ENCODE measurements at regions not wholly inside any gene's neighbourhood (a gene's known extent, or its start where the extent isn't known, plus 50 kb on each side); places are given as distances from the start of the nearest gene placed in this dataset.

GRCh38 chr3:25855266-25855784, 65.4 kb downstream of the OXSM start:
- Histone ChIP-seq H3K27ac (ENCODE audit: low read length) (no peak overlapping the region), H3K36me3 (ENCODE audit: insufficient read depth, low read length) (no peaks in the 10 kb centered on the region), H3K79me2 (ENCODE audit: insufficient read depth, low read length) (no peaks in the 10 kb centered on the region), H3K9ac (ENCODE audit: low read depth, low read length) (no peak overlapping the region), H2AFZ (ENCODE audit: low read depth, low read length) (no peak overlapping the region), H3K4me2 (ENCODE audit: insufficient read depth, low read length) (no peak overlapping the region), H4K20me1 (ENCODE audit: insufficient read depth, low read length) (no peaks in the 10 kb centered on the region), H3K27me3 (ENCODE audit: insufficient read depth, low read length, poor library complexity) (no peaks in the 10 kb centered on the region), H3K4me1 (ENCODE audit: insufficient read depth, low read length) (no peaks in the 10 kb centered on the region), H3K4me3 (ENCODE audit: low read depth in 1 of 2, low read length in 2 of 2) (no peak overlapping the region), H3K9me3 (ENCODE audit: insufficient read depth, low read length, severe bottlenecking) (peaks cover 3% of the 10 kb centered on the region)
- TF ChIP-seq CTCF (IDR thresholded peaks at IDR 0.05; ENCODE audit: borderline replicate concordance, extremely low read depth, low read length, poor library complexity, severe bottlenecking) (no peak), EZH2 (IDR thresholded peaks at IDR 0.05; ENCODE audit: borderline replicate concordance, low read depth, low read length, severe bottlenecking) (no peak)
- DNase-seq = no peak
- ATAC-seq (ENCODE audit: insufficient read depth, low read depth) = no peak

- Histone ChIP-seq H3K4me2 (ENCODE audit: insufficient read depth, low read length) (no peak overlapping the region), H3K9me3 (ENCODE audit: insufficient read depth, low read length, severe bottlenecking) (peaks cover 3% of the 10 kb centered on the region), H3K79me2 (ENCODE audit: insufficient read depth, low read length) (no peaks in the 10 kb centered on the region), H3K27me3 (ENCODE audit: insufficient read depth, low read length, poor library complexity) (no peaks in the 10 kb centered on the region), H2AFZ (ENCODE audit: low read depth, low read length) (no peak overlapping the region), H3K27ac (ENCODE audit: low read length) (no peak overlapping the region), H3K4me1 (ENCODE audit: insufficient read depth, low read length) (no peaks in the 10 kb centered on the region), H3K9ac (ENCODE audit: low read depth, low read length) (no peak overlapping the region), H4K20me1 (ENCODE audit: insufficient read depth, low read length) (no peaks in the 10 kb centered on the region), H3K4me3 (ENCODE audit: low read depth in 1 of 2, low read length in 2 of 2) (no peak overlapping the region), H3K36me3 (ENCODE audit: insufficient read depth, low read length) (no peaks in the 10 kb centered on the region)
- DNase-seq = peak; percentile 9
- peak; percentile 88 for TF ChIP-seq CTCF (IDR thresholded peaks at IDR 0.05; ENCODE audit: borderline replicate concordance, extremely low read depth, low read length, poor library complexity, severe bottlenecking)
- TF ChIP-seq EZH2 (IDR thresholded peaks at IDR 0.05; ENCODE audit: borderline replicate concordance, low read depth, low read length, severe bottlenecking) = no peak
- ATAC-seq (ENCODE audit: insufficient read depth, low read depth) = peak; percentile 91
These were observed 67.1 kb downstream of the OXSM start for GRCh38 chr3:25856902-25857518.

- ATAC-seq (ENCODE audit: insufficient read depth, low read depth) (no peak), DNase-seq (no peak)
- no peak overlapping the region for H3K27ac ChIP-seq (ENCODE audit: low read length)
- H3K79me2 ChIP-seq (ENCODE audit: insufficient read depth, low read length) = no peaks in the 10 kb centered on the region
- no peak overlapping the region for H3K9ac ChIP-seq (ENCODE audit: low read depth, low read length)
- H3K4me1 ChIP-seq (ENCODE audit: insufficient read depth, low read length) = no peaks in the 10 kb centered on the region
- H2AFZ ChIP-seq (ENCODE audit: low read depth, low read length) = no peak overlapping the region
- no peak overlapping the region for H3K4me3 ChIP-seq (ENCODE audit: low read depth in 1 of 2, low read length in 2 of 2)
- H3K27me3 ChIP-seq (ENCODE audit: insufficient read depth, low read length, poor library complexity) = no peaks in the 10 kb centered on the region
- peaks cover 3% of the 10 kb centered on the region for H3K9me3 ChIP-seq (ENCODE audit: insufficient read depth, low read length, severe bottlenecking)
- no peaks in the 10 kb centered on the region for H3K36me3 ChIP-seq (ENCODE audit: insufficient read depth, low read length)
- no peak overlapping the region for H3K4me2 ChIP-seq (ENCODE audit: insufficient read depth, low read length)
- TF ChIP-seq EZH2 (IDR thresholded peaks at IDR 0.05; ENCODE audit: borderline replicate concordance, low read depth, low read length, severe bottlenecking) (no peak), CTCF (IDR thresholded peaks at IDR 0.05; ENCODE audit: borderline replicate concordance, extremely low read depth, low read length, poor library complexity, severe bottlenecking) (no peak)
- H4K20me1 ChIP-seq (ENCODE audit: insufficient read depth, low read length) = no peaks in the 10 kb centered on the region
These were observed 71.7 kb downstream of the OXSM start for GRCh38 chr3:25861566-25861965.

Measured in DND-41 (cell line).